ENCODE measurements at regions not wholly inside any gene's neighbourhood (a gene's known extent, or its start where the extent isn't known, plus 50 kb on each side); places are given as distances from the start of the nearest gene placed in this dataset.

GRCh38 chr6:74997646-74998045 lies 208.2 kb downstream of the COL12A1 start:
- TF ChIP-seq EZH2phosphoT487 (IDR thresholded peaks at IDR 0.05; ENCODE audit: unreplicated experiment) (no peak), CTCF (conservative IDR thresholded peaks at IDR 0.05; ENCODE audit: low read depth in 2 of 2) (no peak), EZH2 (IDR thresholded peaks at IDR 0.05; ENCODE audit: low read depth, unreplicated experiment) (no peak)

Data from GM23338 (cell line).